ENCODE measurements at regions not wholly inside any gene's neighbourhood (a gene's known extent, or its start where the extent isn't known, plus 50 kb on each side); places are given as distances from the start of the nearest gene placed in this dataset.

- no peak overlapping the region for H3K27ac ChIP-seq
- TF ChIP-seq CTCF (conservative IDR thresholded peaks at IDR 0.05): no peak
Observed at GRCh38 chr9:108552459-108553040, 303.2 kb downstream of the ACTL7B start.

- no peak overlapping the region for H3K27ac ChIP-seq
Observed at GRCh38 chr9:108551030-108551841, 304.6 kb downstream of the ACTL7B start.

GRCh38 chr9:108550106-108550505, 305.7 kb downstream of the ACTL7B start:
- peak overlapping the region; percentile 49 for H3K27ac ChIP-seq
- TF ChIP-seq CTCF (conservative IDR thresholded peaks at IDR 0.05): no peak

More at GRCh38 chr9:108551030-108551841, 304.6 kb downstream of the ACTL7B start:
- TF ChIP-seq CTCF (conservative IDR thresholded peaks at IDR 0.05): no peak

- TF ChIP-seq CTCF (conservative IDR thresholded peaks at IDR 0.05): no peak
- H3K27ac ChIP-seq: peak overlapping the region; percentile 49
Observed at GRCh38 chr9:108549184-108549583, 306.6 kb downstream of the ACTL7B start.

- TF ChIP-seq CTCF (conservative IDR thresholded peaks at IDR 0.05): no peak
- peak overlapping the region; percentile 49; the same call in 1 of the 2 replicates for H3K27ac ChIP-seq
Observed at GRCh38 chr9:108547411-108548135, 308.2 kb downstream of the ACTL7B start.

- no peak for TF ChIP-seq CTCF (conservative IDR thresholded peaks at IDR 0.05)
- no peak overlapping the region for H3K27ac ChIP-seq
Observed at GRCh38 chr9:108546215-108546614, 309.6 kb downstream of the ACTL7B start.

- no peak overlapping the region for H3K27ac ChIP-seq
- no peak for TF ChIP-seq CTCF (conservative IDR thresholded peaks at IDR 0.05)
Observed at GRCh38 chr9:108545436-108545835, 310.4 kb downstream of the ACTL7B start.
